HK-2 (cell line): ENCODE measurements at regions not wholly inside any gene's neighbourhood (a gene's known extent, or its start where the extent isn't known, plus 50 kb on each side); places are given as distances from the start of the nearest gene placed in this dataset.
"Not testable (repeated sequence)": the region's sequence is repeated elsewhere in the genome, so short reads cannot be mapped to it uniquely, and the experiment has no call there.

Experiments
- DNase-seq: peaks from one replicate; pipeline ENCODE4 v3.0.0-alpha.2; 2018; ENCODE audit not compliant: unreplicated experiment

DNA sequence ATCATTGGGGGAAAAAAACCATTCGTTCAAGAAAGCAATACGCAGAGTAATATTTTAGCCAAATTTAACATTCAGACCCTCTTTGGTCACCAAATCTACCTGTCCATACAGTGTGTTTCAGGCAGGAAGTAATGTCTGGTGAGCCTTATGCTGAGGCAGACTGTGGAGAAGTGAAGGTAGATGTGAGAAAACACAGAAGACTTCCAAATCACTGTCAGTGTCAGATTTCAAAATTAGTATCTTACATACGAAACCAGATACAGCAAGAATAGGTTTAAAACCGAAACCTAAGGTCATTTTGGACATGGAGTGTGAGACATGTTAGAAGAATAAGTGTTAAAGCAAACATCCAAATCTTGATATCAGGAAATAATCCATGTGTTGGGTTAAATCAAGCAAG, 664.5 kb upstream of the HTR2C start:
- DNase-seq = no peak

GRCh38 chrX:113906168-113906567, 677.7 kb upstream of the HTR2C start:
- no peak for DNase-seq

GRCh38 chrX:113892891-113893290, 691.0 kb upstream of the HTR2C start:
- no peak for DNase-seq

DNA sequence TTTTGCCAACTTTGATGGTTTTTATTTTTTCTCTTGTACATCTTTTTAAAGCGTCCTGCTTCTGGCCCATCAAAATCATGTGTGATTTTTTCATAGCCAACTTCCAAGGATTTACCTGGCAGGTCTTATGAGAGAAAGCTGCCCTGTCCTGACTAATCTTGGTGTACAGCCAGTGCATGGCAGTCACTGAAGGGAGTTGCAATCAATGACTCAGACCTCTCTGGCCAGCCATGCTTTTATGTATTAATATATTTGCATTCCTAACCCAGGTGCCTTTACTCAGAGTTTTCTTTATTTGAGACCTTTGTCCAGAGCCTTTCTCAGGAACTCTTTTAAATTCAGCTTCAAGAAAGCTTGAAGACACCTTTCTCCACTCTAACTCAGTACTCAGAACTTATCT, 691.5 kb upstream of the HTR2C start:
- DNase-seq = no peak

GRCh38 chrX:113873056-113873455, 710.8 kb upstream of the HTR2C start:
- no peak for DNase-seq

- no peak for DNase-seq
Measured at GRCh38 chrX:113868711-113869110, 715.2 kb upstream of the HTR2C start.

DNA sequence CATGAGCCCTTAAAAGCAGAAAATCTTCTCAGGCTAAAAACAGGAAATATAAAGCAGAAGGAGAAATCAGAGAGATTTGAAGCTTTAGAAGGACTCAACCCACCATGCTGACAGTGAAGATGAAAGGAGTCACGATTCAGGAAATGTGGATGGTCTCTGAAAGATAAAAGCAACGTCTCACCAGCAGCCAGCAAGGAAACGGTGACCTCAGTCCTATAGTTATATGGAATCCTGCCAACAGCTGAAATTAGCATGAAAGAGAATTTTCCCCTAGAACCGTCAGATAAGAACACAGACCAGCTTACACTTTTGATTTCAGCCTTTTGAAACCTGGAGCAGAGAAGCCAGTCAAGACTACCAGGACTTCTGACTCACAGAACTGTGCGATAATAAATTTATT, 715.7 kb upstream of the HTR2C start:
- no peak for DNase-seq

DNA sequence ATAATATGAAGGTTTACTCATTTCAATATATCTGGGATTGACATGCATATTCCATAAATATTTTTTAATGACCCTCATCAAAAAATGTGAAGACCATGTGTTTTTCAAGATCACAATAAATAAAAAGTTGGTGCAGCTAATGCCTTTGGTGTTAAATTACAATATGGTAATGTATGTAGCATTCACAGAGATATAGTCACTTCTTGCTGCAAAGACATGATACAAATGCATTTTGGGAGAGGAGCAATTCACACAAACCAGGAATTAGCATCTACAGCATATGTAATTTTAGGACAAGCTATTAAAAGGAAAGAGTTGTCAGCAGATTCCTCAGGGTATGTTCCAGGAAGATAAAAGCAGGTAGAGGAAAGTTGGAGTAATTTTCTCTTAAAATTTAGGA, 734.5 kb upstream of the HTR2C start:
- no peak for DNase-seq

DNA sequence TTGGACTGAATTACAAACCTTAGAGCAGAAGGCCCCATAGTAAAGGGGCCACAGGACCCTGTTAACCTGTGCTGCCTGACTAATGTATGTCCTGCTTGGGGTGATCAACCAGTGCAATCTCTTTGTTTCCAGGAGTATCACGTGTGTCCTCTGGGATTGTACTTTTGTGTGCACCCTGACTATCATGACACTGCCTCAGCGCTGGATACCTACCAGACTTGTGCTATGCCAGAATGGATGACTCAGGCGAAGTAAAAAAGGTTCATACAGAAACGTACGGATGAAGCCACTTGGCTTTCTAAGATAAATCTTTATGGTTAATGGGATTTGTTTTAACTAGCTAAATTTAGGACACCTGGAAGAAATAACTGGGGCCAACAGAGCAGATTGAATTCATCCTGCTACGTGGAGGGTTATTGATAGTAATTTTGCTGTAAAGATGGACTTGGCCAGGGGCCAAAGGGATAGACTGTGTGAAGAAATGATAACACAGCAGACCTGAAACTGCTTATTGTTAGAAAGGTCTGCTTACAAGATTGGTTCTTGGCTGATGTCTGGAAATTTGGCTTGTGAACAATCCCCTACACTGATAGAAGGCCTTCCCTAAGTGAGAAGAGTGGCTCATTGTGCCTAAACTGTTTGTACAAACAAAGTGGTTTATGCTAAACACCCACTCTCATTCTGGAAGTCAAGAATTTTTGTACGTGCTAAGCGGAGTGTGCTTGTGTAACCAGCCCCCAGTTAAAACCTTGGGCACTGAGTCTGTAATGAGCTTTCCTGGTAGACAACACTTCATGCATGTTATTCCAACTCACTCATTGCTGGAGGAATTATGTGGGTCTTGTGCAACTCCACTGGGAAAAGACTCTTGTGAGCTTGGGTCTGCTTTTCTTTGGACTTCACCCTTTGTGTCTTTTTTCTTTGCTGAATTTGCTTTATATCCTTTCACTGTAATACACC, 750.5 kb upstream of the HTR2C start:
- no peak for DNase-seq

GRCh38 chrX:113828470-113828869, 755.4 kb upstream of the HTR2C start:
- DNase-seq = no peak

DNA sequence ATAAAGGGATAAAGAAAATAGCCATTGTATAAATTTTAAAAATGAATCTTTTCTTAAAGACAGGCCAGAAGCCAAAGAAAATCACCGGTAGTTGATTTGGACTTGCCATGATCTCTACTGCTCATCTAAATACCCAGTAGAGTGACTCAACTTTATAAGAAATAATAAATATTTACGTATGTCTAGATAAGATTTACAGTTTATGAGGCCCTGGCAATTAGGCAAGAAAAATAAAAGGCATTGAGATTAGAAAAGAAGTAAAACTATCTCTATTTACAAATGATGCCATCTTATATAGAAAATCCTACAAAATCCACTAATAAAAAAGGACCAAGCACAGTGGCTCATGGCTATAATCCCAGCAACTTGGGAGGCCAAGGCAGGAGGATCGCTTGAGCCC, 765.5 kb upstream of the HTR2C start:
- no peak for DNase-seq

DNA sequence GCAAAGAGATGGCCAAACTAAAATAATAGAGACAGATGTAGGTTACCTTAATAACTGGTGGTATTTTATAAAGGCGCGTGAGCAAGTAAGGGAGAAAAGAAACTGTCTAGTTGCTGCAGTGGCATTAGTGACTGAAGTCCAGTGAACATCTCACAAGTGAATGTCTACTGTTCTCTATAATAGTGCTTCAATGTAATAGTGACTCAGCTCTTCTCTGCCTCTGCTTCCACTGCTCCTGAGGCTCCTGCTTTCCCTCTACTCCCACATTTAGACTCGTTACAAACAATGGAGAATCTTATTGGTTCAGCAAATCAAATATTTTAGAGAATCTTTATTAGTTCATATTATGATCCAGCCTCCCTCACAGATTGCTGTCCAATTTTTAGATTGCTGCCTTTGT, 779.1 kb upstream of the HTR2C start:
- no peak for DNase-seq

GRCh38 chrX:113804291-113804690, 779.6 kb upstream of the HTR2C start:
- DNase-seq = no peak

DNA sequence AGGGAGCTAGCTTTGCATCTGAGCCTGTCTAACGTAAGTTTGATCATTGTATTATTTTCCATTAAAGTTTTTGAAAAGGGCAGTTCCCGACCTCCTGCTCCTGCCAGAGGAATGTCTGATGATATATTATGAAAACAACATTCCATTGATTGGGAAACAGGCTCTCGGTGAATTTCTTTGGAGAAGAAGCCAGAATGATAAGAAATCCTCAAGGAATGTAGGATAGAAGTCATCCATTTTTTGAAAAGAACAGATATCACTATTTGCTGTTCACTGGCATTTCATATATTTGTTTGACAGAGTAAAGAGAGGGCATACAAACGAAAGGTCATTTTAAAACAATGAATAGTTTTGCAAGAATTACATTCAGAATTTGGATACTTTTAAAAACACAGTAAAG, 781.0 kb upstream of the HTR2C start:
- no peak for DNase-seq

DNA sequence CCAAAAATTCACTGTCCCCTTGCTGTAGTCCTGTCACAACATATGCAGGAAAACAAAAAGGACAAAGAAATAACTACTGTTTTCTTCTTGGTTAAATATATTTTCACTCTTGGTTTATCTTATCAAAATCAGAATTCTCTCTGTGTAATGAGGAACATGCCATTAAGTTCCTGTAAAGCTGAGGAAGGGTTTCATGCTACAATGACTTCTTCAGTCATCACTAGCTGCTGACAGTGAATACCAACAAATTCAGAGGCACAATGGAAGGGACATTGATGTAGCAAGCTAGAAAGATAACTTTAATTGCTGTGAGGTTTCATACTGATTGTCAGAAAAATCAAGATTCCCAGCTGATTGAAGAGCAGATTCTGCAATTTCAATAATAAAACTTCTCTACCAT, 782.9 kb upstream of the HTR2C start:
- no peak for DNase-seq

DNA sequence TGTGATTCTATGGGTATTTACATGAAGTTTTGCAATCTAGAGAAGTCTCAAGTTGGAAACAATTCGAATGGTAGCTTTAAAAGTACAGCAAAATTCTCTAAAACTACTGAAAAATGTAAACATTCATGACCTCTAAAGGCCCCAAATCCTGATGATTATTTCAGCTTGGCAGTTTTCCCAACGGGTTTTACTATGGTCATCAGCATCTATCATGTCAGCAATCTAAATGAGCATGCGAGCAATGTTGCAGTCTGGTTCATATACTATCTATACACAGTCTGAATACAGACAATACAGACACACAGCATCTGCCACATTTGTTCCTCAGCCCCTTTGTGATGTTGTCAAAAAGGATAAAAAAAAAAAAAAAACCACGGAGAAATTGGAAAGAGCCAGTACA, 790.3 kb upstream of the HTR2C start:
- DNase-seq = no peak

DNA sequence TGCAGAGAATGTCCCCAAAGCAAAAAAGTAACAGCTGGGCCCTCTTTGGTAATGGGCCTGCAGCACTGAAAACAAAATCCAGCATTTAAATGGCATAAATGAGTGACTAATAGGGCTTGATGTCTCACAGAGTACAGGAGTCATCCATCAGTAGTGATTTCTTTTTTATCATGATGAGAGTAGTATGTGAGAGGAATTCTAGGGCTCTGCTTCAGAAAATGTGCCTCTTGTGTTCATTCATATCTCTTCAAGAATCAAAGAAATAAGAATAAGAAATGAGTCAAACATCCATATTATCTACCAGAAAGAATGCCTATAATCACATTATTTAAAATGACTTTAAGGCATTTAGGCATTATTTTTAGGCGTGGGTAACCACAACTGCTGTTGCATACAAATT, 792.9 kb upstream of the HTR2C start:
- DNase-seq = no peak

GRCh38 chrX:113784754-113785153, 799.1 kb upstream of the HTR2C start:
- not testable (repeated sequence) for DNase-seq

DNA sequence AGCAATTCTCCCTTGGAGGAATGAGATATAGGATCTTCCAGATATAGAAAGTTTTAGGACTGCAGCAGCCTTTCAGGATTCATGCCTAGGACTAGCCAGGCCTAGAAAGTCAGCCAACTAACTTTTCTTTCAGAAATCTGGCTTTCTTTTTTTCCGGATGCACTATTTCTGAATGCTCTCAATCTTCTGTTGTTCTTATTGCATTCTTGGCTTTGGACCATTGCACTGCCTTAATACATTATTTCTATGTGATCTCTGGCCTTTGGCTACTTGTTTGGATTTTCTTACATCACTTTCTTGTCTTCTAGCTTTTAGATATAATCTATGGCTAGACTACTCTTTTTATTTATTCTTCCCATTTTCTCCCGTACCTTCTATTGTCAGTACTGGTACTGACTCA, 813.1 kb upstream of the HTR2C start:
- DNase-seq = no peak

DNA sequence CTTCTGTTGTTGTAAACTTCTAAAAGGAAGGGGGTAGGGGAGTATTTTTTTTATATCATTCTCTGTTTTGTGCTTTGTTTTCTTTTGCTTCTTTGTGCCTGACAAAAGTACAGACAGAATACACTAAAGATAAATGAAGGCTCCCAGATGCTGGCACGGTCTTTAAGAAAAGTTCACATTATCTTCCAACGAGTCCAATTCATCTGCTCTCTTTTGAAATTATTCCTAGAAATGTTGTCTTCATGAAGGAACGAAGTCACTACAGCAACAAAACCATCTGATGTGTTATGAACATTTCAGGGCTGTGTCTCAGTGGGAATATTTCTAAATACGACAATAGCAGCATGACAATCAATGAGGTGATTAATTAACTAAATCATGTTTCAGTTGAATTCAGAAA, 813.8 kb upstream of the HTR2C start:
- DNase-seq = no peak

- DNase-seq = no peak
Measured at GRCh38 chrX:113759422-113759821, 824.5 kb upstream of the HTR2C start.

GRCh38 chrX:113747274-113747973, 836.5 kb upstream of the HTR2C start:
- DNase-seq = no peak

DNA sequence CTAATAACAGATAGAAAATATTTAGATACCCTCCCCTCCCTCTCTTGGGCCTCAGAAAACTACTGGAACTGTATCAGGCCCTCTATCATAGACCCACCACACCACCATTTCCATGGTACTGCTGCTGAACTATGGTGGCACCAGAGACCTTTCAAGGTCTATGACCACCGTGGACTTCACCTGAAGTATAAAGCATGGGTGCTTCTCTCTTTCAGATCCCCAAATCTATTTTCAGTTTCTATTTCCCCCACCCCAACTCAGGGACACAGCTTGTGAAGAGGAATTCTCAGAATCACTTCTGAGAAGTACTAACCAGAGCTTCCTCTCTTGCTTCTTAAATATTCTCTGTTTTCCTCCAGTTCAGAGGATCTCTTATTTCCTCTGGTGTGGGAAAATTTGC, 840.8 kb upstream of the HTR2C start:
- DNase-seq = no peak
